WERI-Rb-1 (cell line): ENCODE measurements at regions not wholly inside any gene's neighbourhood (a gene's known extent, or its start where the extent isn't known, plus 50 kb on each side); places are given as distances from the start of the nearest gene placed in this dataset.

Source experiments
- DNase-seq: peaks from one replicate; pipeline ENCODE4 v3.0.0-alpha.2; 2020
- H3K27ac ChIP-seq: fragments of 250-450 bp; sonication (Bioruptor Pico); 2 replicates; pipeline ENCODE4 v1.5.1; 2020; ENCODE audit warnings: mild to moderate bottlenecking, moderate library complexity
- H3K27me3 ChIP-seq: fragments of 250-450 bp; sonication (Bioruptor Pico); 2 replicates; pipeline ENCODE4 v1.5.1; 2021; ENCODE audit warnings: mild to moderate bottlenecking, low read depth, moderate library complexity; ENCODE audit not compliant: insufficient read depth, severe bottlenecking
- H3K36me3 ChIP-seq: fragments of 250-450 bp; sonication (Bioruptor Pico); 2 replicates; pipeline ENCODE4 v1.5.1; 2020; ENCODE audit warnings: mild to moderate bottlenecking, moderate library complexity
- H3K4me3 ChIP-seq: 2 replicates; pipeline ENCODE4 v1.5.1; 2011; ENCODE audit warnings: low read depth, mild to moderate bottlenecking, control low read depth, low read length
- H3K9me3 ChIP-seq: fragments of 250-450 bp; sonication (Bioruptor Pico); 2 replicates; pipeline ENCODE4 v1.5.1; 2021; ENCODE audit warnings: mild to moderate bottlenecking, moderate library complexity; ENCODE audit not compliant: severe bottlenecking
- CTCF ChIP-seq: IDR thresholded peaks from 2 replicates; pipeline ENCODE4 v1.5.1; 2011; ENCODE audit warnings: low read depth, mild to moderate bottlenecking, control low read depth, inconsistent platforms, low read length

- no peak for DNase-seq
- H3K27ac ChIP-seq: no peak overlapping the region
- H3K27me3 ChIP-seq: peaks cover 24% of the 10 kb centered on the region
- H3K36me3 ChIP-seq: no peaks in the 10 kb centered on the region
- no peak for TF ChIP-seq CTCF
- no peak overlapping the region for H3K4me3 ChIP-seq
- H3K9me3 ChIP-seq: no peaks in the 10 kb centered on the region
Observed at GRCh38 chr15:97101572-97101971, 771.1 kb downstream of the NR2F2 start.

- DNase-seq: no peak
- no peaks in the 10 kb centered on the region for H3K9me3 ChIP-seq
- H3K4me3 ChIP-seq: no peak overlapping the region
- no peak for TF ChIP-seq CTCF
- H3K36me3 ChIP-seq: no peaks in the 10 kb centered on the region
- peaks cover 16% of the 10 kb centered on the region for H3K27me3 ChIP-seq
- H3K27ac ChIP-seq: no peak overlapping the region
Observed at GRCh38 chr15:97114900-97115760, 784.6 kb downstream of the NR2F2 start.

GRCh38 chr15:97115761-97116070 is 785.2 kb downstream of the NR2F2 start:
- Histone ChIP-seq H3K27me3 (peaks cover 16% of the 10 kb centered on the region), H3K4me3 (no peak overlapping the region), H3K27ac (no peak overlapping the region), H3K36me3 (no peaks in the 10 kb centered on the region), H3K9me3 (no peaks in the 10 kb centered on the region)
- no peak for TF ChIP-seq CTCF
- no peak for DNase-seq

GRCh38 chr15:97124790-97125189 is 794.3 kb downstream of the NR2F2 start:
- no peak for TF ChIP-seq CTCF
- Histone ChIP-seq H3K4me3 (no peak overlapping the region), H3K9me3 (no peaks in the 10 kb centered on the region), H3K27me3 (peaks cover 6% of the 10 kb centered on the region), H3K36me3 (no peaks in the 10 kb centered on the region), H3K27ac (no peak overlapping the region)
- no peak for DNase-seq

GRCh38 chr15:97126553-97127233 is 796.2 kb downstream of the NR2F2 start:
- H3K9me3 ChIP-seq: no peaks in the 10 kb centered on the region
- H3K27ac ChIP-seq: no peak overlapping the region
- no peak for DNase-seq

More at GRCh38 chr15:97126553-97127233, 796.2 kb downstream of the NR2F2 start:
- Histone ChIP-seq H3K36me3 (no peaks in the 10 kb centered on the region), H3K27me3 (peaks cover 15% of the 10 kb centered on the region), H3K4me3 (no peak overlapping the region)
- TF ChIP-seq CTCF: no peak
